ENCODE measurements at regions not wholly inside any gene's neighbourhood (a gene's known extent, or its start where the extent isn't known, plus 50 kb on each side); places are given as distances from the start of the nearest gene placed in this dataset.

GRCh38 chr2:147492471-147492870, 352.4 kb upstream of the ACVR2A start:
- TF ChIP-seq GABPA (IDR thresholded peaks at IDR 0.05; ENCODE audit: low read depth): no peak
- TF ChIP-seq, protein P1, sequence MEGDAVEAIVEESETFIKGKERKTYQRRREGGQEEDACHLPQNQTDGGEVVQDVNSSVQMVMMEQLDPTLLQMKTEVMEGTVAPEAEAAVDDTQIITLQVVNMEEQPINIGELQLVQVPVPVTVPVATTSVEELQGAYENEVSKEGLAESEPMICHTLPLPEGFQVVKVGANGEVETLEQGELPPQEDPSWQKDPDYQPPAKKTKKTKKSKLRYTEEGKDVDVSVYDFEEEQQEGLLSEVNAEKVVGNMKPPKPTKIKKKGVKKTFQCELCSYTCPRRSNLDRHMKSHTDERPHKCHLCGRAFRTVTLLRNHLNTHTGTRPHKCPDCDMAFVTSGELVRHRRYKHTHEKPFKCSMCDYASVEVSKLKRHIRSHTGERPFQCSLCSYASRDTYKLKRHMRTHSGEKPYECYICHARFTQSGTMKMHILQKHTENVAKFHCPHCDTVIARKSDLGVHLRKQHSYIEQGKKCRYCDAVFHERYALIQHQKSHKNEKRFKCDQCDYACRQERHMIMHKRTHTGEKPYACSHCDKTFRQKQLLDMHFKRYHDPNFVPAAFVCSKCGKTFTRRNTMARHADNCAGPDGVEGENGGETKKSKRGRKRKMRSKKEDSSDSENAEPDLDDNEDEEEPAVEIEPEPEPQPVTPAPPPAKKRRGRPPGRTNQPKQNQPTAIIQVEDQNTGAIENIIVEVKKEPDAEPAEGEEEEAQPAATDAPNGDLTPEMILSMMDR (IDR thresholded peaks at IDR 0.05; ENCODE audit: insufficient read depth, low read length): no peak
- no peak for TF ChIP-seq REST (IDR thresholded peaks at IDR 0.05; ENCODE audit: insufficient replicate concordance, low read depth)
- no peak for TF ChIP-seq POLR2AphosphoS5 (IDR thresholded peaks at IDR 0.05; ENCODE audit: low read depth)

Measured in HL-60 (cell line).